Gastrocnemius medialis (tissue), 4 donors: ENCODE measurements at regions not wholly inside any gene's neighbourhood (a gene's known extent, or its start where the extent isn't known, plus 50 kb on each side); places are given as distances from the start of the nearest gene placed in this dataset.

ENCODE experiments used
- POLR2A ChIP-seq, 2 donors: fragments of 450-650 bp; IDR thresholded peaks; one replicate each; pipeline ENCODE4 v1.6.1; 2017; ENCODE audit warnings: antibody characterized with exemption in 2 of 2, mild to moderate bottlenecking in 2 of 2, moderate library complexity in 2 of 2
- TF ChIP-seq, protein P1 (sequence below), 5 experiments: fragments of 450-650 bp in 3 of 5; fragments of 200-600 bp in 2 of 5; sonication (generic) in 2 of 5; IDR thresholded peaks in 4 of 5; conservative IDR thresholded peaks in 1 of 5; 1 replicate in 4 of 5; 2 replicates in 1 of 5; pipeline ENCODE4 v1.5.1; 2016 to 2019; ENCODE audit warnings: antibody characterized with exemption in 5 of 5, mild to moderate bottlenecking in 3 of 5, moderate library complexity in 3 of 5

DNA sequence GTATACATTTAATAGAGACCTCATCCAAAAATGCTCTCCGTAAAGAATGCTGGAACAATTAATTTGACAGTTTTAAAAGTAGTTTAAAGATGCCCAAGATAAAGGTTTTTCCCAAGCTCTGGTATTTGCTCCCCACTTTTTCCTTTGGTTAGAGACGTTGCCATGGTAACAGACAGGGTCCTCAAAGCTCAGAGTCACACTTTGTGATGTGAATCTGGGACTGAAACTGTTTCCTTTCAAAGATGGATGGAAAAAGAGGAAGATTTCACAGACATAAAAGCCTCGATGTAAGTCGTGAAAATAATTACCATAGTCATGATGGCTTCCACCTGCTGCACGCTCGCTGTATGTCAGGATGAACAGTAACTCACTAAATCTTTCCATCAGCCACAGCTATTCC is 229.5 kb downstream of the MSX2 start:
- TF ChIP-seq, protein P1, sequence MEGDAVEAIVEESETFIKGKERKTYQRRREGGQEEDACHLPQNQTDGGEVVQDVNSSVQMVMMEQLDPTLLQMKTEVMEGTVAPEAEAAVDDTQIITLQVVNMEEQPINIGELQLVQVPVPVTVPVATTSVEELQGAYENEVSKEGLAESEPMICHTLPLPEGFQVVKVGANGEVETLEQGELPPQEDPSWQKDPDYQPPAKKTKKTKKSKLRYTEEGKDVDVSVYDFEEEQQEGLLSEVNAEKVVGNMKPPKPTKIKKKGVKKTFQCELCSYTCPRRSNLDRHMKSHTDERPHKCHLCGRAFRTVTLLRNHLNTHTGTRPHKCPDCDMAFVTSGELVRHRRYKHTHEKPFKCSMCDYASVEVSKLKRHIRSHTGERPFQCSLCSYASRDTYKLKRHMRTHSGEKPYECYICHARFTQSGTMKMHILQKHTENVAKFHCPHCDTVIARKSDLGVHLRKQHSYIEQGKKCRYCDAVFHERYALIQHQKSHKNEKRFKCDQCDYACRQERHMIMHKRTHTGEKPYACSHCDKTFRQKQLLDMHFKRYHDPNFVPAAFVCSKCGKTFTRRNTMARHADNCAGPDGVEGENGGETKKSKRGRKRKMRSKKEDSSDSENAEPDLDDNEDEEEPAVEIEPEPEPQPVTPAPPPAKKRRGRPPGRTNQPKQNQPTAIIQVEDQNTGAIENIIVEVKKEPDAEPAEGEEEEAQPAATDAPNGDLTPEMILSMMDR (IDR thresholded peaks at IDR 0.05 in 4 of 5, conservative IDR thresholded peaks at IDR 0.05 in 1 of 5), result no peak
- TF ChIP-seq POLR2A (IDR thresholded peaks at IDR 0.05), result no peak
